Body of pancreas (tissue), 4 donors: ENCODE measurements at regions not wholly inside any gene's neighbourhood (a gene's known extent, or its start where the extent isn't known, plus 50 kb on each side); places are given as distances from the start of the nearest gene placed in this dataset.

Experiments
- ATAC-seq: fragments of 150-250 bp; one replicate; pipeline ENCODE4 v1.9.1; 2016
- DNase-seq, 4 donors: peaks; one replicate each; pipeline ENCODE4 v3.0.0-alpha.2; 2019
- H3K27ac ChIP-seq, 4 donors: fragments of 200-600 bp; sonication (generic); 1 replicate in 3 of 4; 2 replicates in 1 of 4; pipeline versions ENCODE4 v1.5.1 to v1.6.1; 2016 to 2019; ENCODE audit warnings: mild to moderate bottlenecking in 1 of 4, mixed read lengths in 1 of 4, moderate library complexity in 1 of 4
- H3K27me3 ChIP-seq, 2 donors: fragments of 200-600 bp; sonication (generic); one replicate each; pipeline ENCODE4 v1.6.0; 2016; ENCODE audit warnings: mild to moderate bottlenecking in 1 of 2
- H3K36me3 ChIP-seq, 2 donors: fragments of 200-600 bp; sonication (generic); replicated peaks in 1 of 2; 2 replicates each; pipeline ENCODE4 v1.5.1; 2016; ENCODE audit warnings: low read depth in 2 of 2; ENCODE audit not compliant: insufficient read depth in 1 of 2
- H3K4me1 ChIP-seq: fragments of 200-600 bp; sonication (generic); one replicate; pipeline ENCODE4 v1.6.0; 2016
- H3K4me3 ChIP-seq, 2 donors: fragments of 200-600 bp; sonication (generic); 1 replicate in 1 of 2; 2 replicates in 1 of 2; pipeline ENCODE4 v1.5.1; 2016 to 2019
- H3K9me3 ChIP-seq, 3 donors: fragments of 200-600 bp; sonication (generic); 1 replicate in 2 of 3; 2 replicates in 1 of 3; pipeline ENCODE4 v1.5.1; 2016
- CTCF ChIP-seq, 7 experiments: fragments of 450-650 bp in 4 of 7; fragments of 200-600 bp in 3 of 7; sonication (generic) in 3 of 7; IDR thresholded peaks; one replicate each; pipeline ENCODE4 v1.5.1; 2016 to 2019; ENCODE audit warnings: antibody characterized with exemption in 7 of 7
- POLR2A ChIP-seq, 3 donors: fragments of 450-650 bp; IDR thresholded peaks; one replicate each; pipeline ENCODE4 v1.6.1; 2016; ENCODE audit warnings: antibody characterized with exemption in 3 of 3, mild to moderate bottlenecking in 2 of 3
- WGBS, 2 donors: methylation state at CpG; one replicate each; pipeline ENCODE4 v1.1.5; 2017; 5-methylcytosine and 5-hydroxymethylcytosine counted together
- intact Hi-C: fragments of 100-400 bp; cut with DNase I; formaldehyde crosslinking; loops from one replicate; pipeline ENCODE4 v1.15.1; 2023

DNA sequence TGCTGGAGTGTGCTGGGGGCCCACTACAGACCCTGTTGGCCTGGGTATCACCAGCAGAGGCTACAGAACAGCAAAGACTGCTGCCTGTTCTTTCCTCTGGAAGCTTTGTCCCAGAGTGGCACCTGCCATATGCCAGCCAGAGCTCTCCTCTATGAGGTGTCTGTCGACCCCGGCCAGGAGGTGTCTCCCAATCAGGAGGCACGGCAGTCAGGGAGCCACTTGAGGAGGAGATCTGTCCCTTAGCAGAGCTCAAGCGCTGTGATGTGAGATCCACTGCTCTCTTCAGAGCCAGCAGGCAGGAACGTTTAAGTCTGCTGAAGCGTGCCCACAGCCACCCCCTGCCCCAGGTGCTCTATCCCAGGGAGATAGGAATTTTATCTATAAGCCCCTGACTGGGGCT is 316.2 kb downstream of the ETV1 start:
- DNase-seq = no peak
- Histone ChIP-seq H3K9me3 (no peaks in the 10 kb centered on the region), H3K27ac (no peak overlapping the region), H3K4me1 (no peaks in the 10 kb centered on the region), H3K36me3 (no peaks in the 10 kb centered on the region), H3K27me3 (no peaks in the 10 kb centered on the region), H3K4me3 (no peak overlapping the region)
- 50 to 64% methylated on average over 6 of the region's 6 CpGs for WGBS, 2 donors
- TF ChIP-seq POLR2A (IDR thresholded peaks at IDR 0.05) = no peak
- no peak for TF ChIP-seq CTCF (IDR thresholded peaks at IDR 0.05)
- ATAC-seq = no peak
- intact Hi-C loops = no loop called here

GRCh38 chr7:13682626-13683025 is 306.8 kb downstream of the ETV1 start:
- Histone ChIP-seq H3K27ac (no peak overlapping the region), H3K36me3 (no peaks in the 10 kb centered on the region), H3K9me3 (no peaks in the 10 kb centered on the region), H3K4me1 (no peaks in the 10 kb centered on the region), H3K27me3 (no peaks in the 10 kb centered on the region), H3K4me3 (no peak overlapping the region)
- ATAC-seq (no peak), DNase-seq (no peak)
- intact Hi-C loops = no loop called here
- 62 to 66% methylated on average over 1 of the region's 1 CpG for WGBS, 2 donors
- TF ChIP-seq CTCF (IDR thresholded peaks at IDR 0.05) (no peak), POLR2A (IDR thresholded peaks at IDR 0.05) (no peak)

- WGBS, 2 donors = 78 to 81% methylated on average over 1 of the region's 1 CpG
Measured at GRCh38 chr7:13687500-13687899, 302.0 kb downstream of the ETV1 start.

DNA sequence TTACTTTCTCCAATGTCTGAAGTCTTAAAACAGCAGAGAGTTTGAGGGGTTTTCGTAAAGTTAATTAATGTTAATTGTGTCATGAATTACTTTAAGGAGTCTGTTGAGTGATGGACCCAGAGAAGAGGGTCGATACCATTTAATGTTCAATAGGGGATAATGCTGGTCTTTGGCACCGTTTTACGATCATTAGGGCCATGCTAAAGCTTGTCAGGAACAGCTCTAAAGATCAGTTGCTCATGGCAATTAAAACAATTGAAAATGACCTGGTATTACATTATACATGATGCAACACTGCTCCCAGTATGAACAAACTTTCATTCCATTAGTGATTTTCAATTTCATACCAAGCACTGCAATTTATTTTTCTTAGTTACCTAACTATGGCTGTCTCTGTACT is 296.9 kb downstream of the ETV1 start:
- Histone ChIP-seq H3K9me3 (no peaks in the 10 kb centered on the region), H3K27me3 (no peaks in the 10 kb centered on the region), H3K36me3 (no peaks in the 10 kb centered on the region), H3K4me3 (no peak overlapping the region), H3K4me1 (no peaks in the 10 kb centered on the region), H3K27ac (no peak overlapping the region)
- DNase-seq = no peak
- TF ChIP-seq POLR2A (IDR thresholded peaks at IDR 0.05) = no peak
- TF ChIP-seq CTCF (IDR thresholded peaks at IDR 0.05) = no peak
- 61 to 62% methylated on average over 4 of the region's 4 CpGs for WGBS, 2 donors
- intact Hi-C loops = no loop called here
- ATAC-seq = no peak

More at GRCh38 chr7:13687500-13687899, 302.0 kb downstream of the ETV1 start:
- Histone ChIP-seq H3K9me3 (no peaks in the 10 kb centered on the region), H3K4me3 (no peak overlapping the region), H3K36me3 (no peaks in the 10 kb centered on the region), H3K4me1 (no peaks in the 10 kb centered on the region), H3K27ac (no peak overlapping the region), H3K27me3 (no peaks in the 10 kb centered on the region)
- intact Hi-C loops = no loop called here
- ATAC-seq (no peak), DNase-seq (no peak)
- TF ChIP-seq POLR2A (IDR thresholded peaks at IDR 0.05) (no peak), CTCF (IDR thresholded peaks at IDR 0.05) (no peak)

GRCh38 chr7:13702251-13702650 is 287.2 kb downstream of the ETV1 start:
- Histone ChIP-seq H3K36me3 (no peaks in the 10 kb centered on the region), H3K27me3 (no peaks in the 10 kb centered on the region), H3K27ac (no peak overlapping the region), H3K9me3 (no peaks in the 10 kb centered on the region), H3K4me1 (no peaks in the 10 kb centered on the region), H3K4me3 (no peak overlapping the region)
- WGBS, 2 donors = 75 to 88% methylated on average over 2 of the region's 2 CpGs
- no peak for DNase-seq
- TF ChIP-seq POLR2A (IDR thresholded peaks at IDR 0.05) (no peak), CTCF (IDR thresholded peaks at IDR 0.05) (no peak)
- no peak for ATAC-seq
- intact Hi-C loops = no loop called here
